GM12872 (cell line): ENCODE measurements at regions not wholly inside any gene's neighbourhood (a gene's known extent, or its start where the extent isn't known, plus 50 kb on each side); places are given as distances from the start of the nearest gene placed in this dataset.

ENCODE experiments used
- TF ChIP-seq, protein P1 (sequence below): IDR thresholded peaks from 3 replicates; pipeline ENCODE4 v1.5.1; 2011; ENCODE audit warnings: low read depth, mild to moderate bottlenecking, low read length, moderate library complexity; ENCODE audit not compliant: insufficient read depth

DNA sequence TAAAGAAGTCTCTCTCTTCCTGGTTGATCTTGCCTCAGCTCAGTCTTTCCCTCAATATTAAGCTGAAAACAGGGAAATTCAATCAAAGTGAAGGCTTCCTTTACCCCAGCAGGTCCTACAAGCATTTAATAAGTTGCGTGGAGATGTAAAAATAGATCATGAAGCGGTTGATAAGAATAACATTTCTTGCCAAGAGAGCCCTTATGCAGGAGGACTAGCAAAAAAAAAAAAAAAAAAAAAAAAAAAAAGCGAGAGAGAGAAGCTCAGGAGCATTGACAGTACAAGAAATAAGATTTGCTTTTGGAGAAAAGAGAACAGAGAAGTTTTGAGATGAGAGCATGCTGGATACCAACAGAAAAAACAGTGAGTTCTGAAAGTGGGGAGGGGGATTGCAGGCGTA is 112.2 kb upstream of the CLMP start:
- TF ChIP-seq, protein P1, sequence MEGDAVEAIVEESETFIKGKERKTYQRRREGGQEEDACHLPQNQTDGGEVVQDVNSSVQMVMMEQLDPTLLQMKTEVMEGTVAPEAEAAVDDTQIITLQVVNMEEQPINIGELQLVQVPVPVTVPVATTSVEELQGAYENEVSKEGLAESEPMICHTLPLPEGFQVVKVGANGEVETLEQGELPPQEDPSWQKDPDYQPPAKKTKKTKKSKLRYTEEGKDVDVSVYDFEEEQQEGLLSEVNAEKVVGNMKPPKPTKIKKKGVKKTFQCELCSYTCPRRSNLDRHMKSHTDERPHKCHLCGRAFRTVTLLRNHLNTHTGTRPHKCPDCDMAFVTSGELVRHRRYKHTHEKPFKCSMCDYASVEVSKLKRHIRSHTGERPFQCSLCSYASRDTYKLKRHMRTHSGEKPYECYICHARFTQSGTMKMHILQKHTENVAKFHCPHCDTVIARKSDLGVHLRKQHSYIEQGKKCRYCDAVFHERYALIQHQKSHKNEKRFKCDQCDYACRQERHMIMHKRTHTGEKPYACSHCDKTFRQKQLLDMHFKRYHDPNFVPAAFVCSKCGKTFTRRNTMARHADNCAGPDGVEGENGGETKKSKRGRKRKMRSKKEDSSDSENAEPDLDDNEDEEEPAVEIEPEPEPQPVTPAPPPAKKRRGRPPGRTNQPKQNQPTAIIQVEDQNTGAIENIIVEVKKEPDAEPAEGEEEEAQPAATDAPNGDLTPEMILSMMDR: no peak

DNA sequence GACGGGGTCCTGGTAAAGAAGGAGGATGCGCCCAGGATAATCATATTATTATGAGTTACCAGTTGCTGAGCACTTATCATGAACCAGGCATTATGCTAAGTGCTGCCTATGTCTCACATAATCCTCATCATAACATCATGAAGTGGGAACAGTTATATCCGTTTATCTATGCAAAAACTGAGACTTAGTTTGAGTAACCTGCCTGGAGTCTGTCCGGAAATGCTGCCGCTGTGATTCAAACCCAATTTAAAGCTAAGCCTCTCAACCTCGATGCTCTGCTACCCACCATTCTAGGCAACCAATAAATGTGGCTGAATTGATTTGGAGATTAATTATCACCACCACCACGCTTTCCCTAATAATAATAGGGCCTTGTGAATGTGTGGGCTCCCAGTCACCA is 111.5 kb upstream of the CLMP start:
- TF ChIP-seq, protein P1: no peak

DNA sequence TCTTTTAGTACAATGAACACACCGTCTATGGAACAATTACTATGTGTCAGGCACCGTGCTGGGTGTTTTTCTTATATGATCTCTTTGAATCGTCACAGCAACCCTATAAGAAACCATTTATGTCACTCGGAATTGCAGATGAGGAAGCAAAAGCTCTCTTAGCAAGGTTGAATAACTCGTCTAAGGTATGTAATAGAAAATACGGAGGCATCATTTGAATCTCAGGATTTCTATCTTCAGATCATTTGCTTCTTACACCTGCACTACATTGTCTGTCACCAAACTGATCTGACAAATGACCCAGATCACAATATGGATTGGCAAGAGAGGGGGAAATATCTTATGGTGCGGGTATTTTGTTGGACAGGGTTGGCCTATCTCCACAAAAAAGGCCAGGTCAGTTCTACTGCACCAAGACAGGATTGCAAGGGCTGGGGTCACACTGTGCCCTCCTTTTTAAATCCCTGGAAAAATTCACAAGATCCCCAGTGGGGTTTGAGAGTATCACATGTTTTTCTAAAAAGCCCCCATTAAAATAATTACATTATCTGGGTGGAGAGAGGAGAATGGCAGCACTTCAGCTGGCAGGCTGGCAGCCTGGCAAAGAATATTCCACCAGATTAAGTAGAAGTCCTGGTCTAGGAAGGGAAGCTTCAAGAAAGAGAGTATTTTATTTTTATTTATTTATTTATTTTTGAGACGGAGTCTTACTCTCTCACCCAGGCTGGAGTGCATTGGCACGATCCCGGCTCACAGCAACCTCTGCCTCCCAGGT is 110.7 kb upstream of the CLMP start:
- TF ChIP-seq, protein P1: no peak

DNA sequence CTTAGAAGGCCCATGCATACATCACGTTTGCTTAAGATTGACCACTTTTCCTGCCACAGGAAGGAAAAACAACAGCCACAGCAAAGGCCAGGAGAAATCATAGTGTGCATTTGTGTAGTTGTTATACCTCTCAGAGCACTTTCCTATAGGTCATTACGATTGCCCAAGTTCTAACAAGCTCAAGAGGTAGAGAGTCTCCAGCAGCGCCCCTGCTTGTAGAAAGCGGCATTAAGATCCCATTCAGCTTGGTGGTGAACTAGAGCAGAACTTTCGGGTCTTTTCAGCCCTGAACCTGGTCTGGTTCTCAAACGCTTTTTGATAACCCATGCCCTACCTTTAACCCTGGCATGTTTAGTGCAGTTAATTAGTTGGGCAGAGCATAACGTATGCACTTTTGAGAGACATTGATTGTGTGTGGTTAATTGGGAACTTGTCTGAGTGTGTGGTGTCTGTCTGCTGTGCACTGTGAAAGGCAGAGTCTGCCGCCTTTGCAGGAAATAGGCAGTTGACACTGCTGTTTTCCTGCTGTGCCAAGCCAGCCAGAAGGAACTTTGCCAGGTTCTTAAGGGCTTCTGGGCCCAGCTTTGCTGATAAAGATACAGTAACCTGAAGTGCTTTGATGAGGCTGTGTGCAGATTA is 109.9 kb upstream of the CLMP start:
- TF ChIP-seq, protein P1: no peak

DNA sequence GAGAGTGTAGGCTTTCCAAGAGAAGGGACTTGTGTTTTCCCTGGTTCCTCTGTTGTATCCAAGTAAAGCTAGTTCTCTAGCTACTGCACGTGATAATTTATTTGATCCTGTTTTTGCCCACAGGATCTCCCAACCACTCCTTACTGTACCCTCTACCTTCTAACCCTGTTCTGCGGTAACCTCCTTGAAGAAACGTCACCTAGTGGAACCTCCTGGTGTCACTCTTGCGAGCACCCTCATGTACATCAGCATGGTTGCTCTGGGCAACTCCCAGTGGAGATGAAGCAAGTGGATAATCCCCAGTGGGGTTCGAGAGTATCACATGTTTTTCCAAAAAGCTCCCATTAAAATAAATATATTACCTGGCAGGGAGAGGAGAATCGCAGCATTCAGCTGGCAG is 108.9 kb upstream of the CLMP start:
- TF ChIP-seq, protein P1: peak; percentile 41; the same call in 2 of the 3 replicates

DNA sequence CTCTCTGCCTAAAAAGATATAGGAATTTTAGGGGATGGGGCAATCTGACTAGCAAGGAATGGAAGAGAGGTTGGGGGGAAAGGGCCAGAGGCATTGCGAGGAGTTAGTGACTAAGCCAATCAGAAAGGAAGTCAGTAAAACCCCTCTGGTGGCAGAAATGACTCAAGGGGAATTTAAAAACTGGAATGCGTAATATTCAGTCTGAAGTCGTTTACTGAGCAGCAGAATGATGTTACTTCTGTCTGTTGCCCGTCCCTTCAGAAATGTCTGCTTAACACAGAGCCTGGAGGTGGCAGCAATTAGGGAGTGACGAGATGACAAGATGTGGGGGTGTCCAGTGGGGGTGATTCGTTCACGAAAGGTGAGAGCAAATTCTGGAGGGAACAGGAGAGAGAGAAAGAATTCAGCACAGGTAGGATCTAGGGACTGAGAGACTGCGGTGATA is 107.7 kb upstream of the CLMP start:
- TF ChIP-seq, protein P1: peak; percentile 15; the same call in 1 of the 3 replicates

DNA sequence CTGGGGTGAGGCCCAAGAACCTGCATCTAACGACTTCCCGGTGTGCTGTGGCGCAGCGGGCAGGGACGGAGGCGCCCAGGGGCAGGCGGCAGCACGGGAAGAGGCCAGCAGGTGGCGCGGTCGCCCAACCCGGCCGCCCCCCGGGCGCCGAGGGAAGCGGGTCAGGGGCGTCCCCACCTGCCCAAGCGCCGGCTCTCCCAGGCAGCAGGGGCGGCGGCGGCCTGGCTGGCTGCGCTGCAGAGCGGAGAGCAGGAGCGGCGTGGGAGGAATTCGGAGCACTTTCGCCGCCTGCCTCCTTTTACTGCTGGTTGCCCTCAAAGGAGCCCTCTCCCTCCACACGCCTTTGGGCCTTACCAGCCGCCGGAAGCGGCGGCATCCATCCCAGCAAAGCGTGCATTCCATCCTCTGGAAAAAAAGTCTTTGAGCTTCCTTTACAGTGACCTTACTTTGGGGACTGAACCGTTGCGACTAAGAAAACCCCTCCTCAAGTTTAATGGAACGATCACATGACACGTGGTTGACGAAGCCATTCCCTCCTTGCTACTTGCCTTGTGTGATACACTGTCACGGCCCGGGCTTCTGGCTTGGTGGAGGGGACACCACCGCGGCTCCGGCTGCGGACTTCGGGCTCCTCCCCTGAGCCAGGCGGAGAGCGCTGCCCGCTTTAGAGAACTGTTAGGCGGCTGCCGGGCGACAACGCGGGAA is 106.8 kb upstream of the CLMP start:
- TF ChIP-seq, protein P1: peak; percentile 79
